H1 (cell line): ENCODE measurements at regions not wholly inside any gene's neighbourhood (a gene's known extent, or its start where the extent isn't known, plus 50 kb on each side); places are given as distances from the start of the nearest gene placed in this dataset.

ENCODE experiments used
- SUZ12 ChIP-seq: fragments of 200-600 bp; sonication (generic); IDR thresholded peaks from 2 replicates; pipeline ENCODE4 v1.6.1; 2012; ENCODE audit warnings: mild to moderate bottlenecking, inconsistent platforms, low read length, moderate library complexity, mixed read lengths
- TAF1 ChIP-seq: IDR thresholded peaks from 2 replicates; pipeline ENCODE4 v1.6.1; 2011; ENCODE audit warnings: mild to moderate bottlenecking, low read depth, low read length

- TF ChIP-seq TAF1: no peak
- no peak for TF ChIP-seq SUZ12
- TF ChIP-seq, all 59 proteins: peak for 0
Measured at GRCh38 chr2:84083984-84084383, 375.1 kb downstream of the SUCLG1 start (continued).
